HG03103 (cell line): ENCODE measurements at regions not wholly inside any gene's neighbourhood (a gene's known extent, or its start where the extent isn't known, plus 50 kb on each side); places are given as distances from the start of the nearest gene placed in this dataset.

Experiments
- ATAC-seq: cut with Tn5 transposase; IDR thresholded peaks from one replicate; pipeline ENCODE4 v1.9.1; 2021; ENCODE audit warnings: low read depth; ENCODE audit not compliant: unreplicated experiment

DNA sequence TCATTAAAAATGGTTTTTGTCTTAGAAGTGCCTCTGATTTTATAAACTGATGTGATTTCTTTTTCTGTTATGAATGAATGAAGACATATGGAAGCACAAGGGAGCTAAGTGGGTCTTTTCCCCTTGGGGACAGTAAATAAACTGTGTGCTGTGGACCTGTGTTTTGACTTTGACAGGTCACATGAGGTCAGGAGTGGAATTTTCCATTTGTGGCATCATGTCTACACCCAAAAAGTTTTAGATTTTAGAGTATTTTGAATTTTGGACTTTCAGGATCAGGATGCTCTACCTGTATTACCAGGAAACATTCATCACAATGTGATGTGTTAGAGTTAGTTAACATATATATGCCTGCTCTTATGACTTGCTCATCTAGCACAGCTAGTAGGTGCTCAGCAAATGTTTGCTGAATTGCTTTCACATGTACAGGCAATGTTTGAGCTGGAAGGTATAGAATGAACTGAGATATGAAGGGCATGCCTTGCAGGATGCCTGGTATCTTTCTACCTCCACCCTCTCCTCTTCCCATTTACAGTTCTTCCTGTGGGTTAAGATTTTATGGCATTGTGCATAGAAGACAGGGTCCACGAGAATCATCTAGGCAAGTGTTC lies 73.2 kb upstream of the NR3C1 start:
- ATAC-seq: no peak

DNA sequence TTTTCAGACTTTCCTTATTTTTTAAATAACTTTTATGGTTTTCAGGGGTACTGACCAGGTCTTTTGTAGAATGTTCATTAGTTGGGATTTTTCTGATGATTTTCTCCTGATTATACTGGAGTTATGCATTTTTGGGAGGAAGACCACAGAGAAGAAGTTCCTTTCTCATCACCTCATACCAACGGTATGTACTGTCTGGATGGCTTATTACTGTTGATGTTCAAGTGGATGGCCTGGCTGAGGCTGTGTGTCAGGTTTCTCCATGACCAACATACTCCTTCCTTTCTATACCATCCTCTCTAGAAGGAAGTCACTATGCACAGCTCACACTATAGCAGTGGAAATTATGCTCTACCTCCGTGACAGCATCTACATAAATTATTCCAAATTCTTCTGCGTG lies 71.1 kb upstream of the NR3C1 start:
- ATAC-seq: no peak

DNA sequence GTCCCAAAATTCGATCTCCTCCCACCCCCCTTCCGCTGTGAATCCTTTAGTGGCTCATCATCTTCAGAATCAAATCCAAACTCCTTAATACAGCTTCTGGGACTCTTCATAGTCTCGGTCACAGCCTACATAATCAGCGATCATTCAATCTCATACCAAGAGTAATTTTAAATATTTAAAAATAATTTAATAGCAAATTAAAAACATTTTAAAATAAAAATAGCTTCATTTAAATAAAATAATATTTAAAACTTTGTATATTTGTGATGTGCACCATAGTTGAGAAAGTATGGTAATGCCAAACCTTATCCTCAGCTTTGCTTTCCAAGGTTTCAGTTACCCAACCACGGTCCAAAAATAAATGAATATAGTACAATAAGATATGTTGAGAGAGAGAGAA lies 70.0 kb upstream of the NR3C1 start:
- ATAC-seq: no peak

DNA sequence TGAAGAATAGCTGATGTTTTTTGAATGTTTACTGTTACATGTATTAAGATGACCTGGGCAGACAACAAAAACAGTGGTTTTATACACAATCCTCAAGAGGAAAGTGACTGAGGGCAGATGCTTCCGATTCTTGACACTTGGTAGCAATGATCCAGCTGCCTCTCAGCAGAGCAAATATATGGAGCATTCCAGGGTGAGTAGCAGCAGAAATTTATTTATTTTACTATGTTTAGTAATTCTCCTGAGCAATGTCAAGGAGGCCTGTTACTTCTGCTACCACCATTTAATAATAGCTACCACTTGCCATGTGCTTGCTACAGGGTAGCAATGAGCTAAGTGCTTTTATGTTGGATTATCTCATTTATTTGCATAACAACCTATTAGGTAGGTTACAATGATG lies 69.1 kb upstream of the NR3C1 start:
- ATAC-seq: no peak

DNA sequence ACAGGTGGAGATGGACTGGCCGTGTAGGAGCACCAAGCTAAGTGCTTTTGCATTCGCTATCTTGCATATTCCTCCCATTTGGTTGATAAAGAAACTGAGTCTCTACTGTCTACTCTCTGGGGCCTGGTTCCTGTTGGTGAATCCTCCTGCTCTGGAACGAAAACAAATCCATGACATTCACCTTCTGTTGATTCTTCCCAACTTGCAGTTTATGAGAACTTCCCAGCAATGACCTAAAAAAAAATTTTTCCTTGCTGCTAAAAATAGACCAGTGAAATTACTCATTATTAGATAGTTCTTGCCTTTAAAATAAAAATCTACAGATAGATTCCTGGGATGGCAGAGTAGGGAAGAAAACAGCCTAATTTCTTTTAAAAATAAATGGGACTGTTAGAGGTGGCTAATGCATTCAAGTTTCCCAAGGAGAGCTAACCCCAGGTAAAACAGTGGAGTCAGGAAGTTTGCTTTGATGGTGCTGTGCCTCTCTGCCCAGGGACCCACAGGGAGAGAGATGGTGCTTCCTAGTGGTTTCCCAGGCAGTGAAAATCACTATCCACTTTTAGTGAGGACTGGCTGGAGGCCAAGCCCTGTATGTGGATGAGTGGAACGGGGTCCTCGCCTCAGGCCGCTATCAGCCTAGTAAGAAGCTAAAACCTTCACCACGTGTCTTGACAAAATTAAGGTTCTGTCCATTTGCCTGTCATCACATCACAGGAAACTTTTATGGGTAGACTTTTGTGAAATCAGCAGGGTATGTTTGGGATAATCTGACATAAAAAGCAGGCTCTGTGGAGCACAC lies 68.4 kb upstream of the NR3C1 start:
- no peak for ATAC-seq

DNA sequence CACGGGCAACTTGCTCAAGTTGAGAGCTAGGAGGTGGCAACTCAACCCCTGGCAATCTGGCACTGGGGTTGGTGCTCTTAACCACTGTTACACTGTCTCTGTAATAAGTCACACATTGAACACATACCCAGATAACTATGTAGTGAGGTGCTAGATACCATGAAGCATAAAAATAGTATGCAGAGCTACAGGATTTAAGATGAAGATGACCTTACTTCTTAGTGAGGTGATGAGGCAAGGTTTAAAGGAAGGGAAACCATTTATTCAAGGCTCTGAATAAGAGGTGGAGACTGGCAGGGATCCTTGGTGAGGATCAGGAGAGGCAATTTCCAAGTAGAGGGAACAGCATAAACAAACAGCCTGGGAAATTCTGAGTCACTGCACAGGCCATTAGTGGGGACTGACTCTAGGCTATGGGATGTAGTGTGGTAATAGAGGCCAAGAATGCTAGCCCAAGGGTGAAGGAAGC lies 67.6 kb upstream of the NR3C1 start:
- ATAC-seq: no peak

DNA sequence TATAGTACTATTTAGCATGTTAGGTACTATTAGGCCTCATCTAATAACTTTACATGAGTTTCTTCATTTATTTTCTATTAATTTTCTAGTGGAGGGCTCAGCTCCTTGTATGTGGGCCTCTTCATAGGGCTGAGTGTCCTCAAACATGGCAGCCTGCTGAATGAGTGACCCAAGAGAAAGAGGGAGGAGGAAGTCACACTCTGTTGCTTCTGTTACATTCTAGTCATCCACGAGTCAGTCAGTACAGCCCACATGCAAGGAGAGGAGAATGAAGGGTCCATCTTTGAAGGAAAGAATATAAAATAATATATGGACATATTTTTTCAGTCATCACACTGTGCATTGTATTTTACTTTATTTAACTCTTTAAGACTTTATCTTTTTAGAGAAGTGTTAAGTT lies 66.6 kb upstream of the NR3C1 start:
- ATAC-seq: no peak

DNA sequence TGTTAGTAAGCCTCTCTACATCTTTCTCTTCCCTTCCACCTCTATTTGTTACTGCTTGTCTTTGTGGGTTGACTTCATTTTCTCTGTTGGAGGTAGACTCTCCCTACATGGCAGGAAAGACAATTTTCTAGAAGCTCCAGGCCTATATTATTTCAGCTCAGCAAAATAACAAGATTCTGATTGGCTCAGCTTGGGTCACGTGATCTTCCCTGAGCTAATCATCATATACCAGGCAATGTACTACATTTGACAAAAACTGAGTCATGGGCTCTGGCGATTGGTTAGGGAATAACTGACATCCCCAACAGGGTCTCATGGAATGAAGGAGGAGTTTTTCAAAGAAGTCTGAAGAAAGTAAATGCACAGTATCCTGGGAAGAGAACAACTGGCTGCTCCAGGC lies 65.6 kb upstream of the NR3C1 start:
- no peak for ATAC-seq

DNA sequence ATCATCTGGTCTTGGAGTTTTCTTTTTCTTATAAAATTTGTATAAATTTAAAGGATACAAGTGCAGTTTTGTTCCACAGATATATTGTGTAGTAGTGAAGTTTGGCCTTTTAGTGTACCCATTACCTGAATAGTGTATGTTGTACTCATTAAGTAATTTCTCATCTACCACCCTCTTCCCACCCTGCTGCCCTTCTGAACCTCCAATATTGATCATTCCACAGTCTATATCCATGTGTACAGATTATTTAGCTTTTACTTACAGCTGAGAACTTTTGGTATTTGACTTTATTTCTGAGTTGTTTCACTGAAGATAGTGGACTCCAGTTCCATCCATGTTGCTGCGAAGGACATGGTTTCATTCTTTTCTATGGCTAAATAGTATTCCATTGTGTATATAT lies 63.1 kb upstream of the NR3C1 start:
- ATAC-seq: no peak

DNA sequence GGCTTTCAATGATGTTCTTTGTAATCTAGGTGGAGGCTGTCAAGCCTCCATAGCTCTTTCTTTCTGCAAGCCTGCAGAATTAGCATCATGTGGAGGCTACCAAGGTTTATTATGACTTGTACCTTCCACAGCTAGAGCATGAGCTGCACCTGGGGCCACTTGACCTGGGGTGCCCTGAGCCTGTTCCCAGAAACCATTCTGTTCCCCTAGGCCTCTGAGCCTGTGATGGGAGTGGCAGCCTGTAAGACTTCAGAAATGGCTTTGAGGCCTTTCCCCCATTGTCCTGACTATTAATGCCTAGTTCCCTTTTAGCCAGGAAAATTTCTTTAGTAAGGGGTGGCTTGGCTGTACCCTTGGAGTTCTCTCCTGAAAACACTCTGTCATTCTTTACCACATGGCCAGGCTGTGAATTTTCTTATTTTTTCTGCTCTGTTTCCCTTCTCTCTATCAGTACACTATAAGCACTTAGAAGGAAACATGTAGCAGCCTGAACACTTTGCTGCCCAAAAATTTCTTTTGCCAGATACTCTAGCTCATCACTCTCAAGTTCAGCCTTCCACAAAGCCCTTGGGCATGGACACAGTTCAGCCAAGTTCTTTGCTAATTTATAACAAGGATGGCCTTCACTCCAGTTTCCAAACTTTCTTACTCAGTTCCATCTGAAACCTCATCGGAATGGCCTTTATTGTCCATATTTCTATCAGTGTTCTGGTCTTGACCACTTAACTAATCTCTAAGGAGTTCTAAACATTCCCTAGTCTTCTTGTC lies 61.4 kb upstream of the NR3C1 start:
- ATAC-seq: no peak

DNA sequence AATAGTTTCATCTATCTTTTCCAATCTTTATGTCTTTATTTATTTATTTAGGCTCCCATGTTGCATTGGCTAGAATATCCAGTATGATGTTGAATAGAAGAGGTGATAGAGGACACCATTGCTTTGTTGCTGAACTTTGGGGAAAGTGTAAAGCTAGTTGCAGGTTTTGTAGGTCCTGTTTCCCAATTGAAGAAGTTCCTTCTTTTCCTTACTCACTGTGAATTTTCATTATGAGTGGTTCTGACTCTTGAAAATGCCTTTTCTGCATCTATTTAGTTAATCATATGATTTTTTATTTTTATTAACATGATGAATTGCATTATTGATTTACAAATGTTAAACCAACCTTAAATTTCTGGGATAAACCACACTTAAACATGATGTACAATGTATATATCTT lies 58.9 kb upstream of the NR3C1 start:
- no peak for ATAC-seq

DNA sequence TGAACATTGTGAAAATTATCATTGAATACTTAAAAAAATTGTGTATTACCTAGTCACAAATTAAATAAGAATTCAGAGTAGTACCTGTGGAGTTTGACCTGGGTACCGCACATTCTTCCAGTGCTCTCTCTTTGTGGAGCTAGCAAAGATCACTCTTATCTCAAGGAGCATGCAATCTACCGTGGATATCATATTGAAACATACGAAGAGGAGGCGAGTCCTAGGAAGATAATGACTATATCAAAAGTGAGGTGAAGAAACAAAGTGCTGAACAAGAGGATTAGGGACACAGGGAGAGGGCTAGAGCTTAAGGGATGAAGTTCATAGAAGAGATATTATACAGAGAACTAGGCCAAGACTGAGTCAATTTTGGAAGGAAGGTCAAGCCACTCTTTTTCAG lies 55.9 kb upstream of the NR3C1 start:
- no peak for ATAC-seq

DNA sequence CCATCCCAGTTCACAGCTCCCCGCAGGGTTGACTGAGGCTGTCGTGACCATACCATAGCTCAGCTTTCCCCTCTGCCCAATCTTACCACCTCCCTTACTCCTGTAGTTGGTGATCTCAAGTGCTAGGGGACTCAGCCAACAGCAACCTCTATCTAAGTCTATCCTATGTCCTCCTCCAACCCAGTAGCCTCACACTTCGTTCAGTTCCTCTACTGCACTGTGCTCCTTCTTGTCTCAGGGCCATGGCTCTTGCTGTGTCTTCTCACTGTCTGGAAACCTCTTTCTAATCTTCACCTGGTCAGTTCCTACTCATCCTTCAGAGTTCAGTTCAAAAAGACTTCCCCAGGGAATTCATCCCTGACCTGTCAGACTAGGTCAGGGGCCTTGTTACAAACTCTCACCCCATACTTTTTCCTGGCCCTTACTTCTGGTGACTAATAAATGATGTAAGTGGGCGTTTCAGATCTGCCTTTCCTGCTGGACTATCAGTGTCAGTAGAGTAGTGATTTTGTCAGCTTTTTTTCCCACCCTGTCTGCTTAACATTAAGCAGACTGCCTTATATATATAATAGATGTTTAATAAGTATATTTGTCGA lies 53.6 kb upstream of the NR3C1 start:
- no peak for ATAC-seq

DNA sequence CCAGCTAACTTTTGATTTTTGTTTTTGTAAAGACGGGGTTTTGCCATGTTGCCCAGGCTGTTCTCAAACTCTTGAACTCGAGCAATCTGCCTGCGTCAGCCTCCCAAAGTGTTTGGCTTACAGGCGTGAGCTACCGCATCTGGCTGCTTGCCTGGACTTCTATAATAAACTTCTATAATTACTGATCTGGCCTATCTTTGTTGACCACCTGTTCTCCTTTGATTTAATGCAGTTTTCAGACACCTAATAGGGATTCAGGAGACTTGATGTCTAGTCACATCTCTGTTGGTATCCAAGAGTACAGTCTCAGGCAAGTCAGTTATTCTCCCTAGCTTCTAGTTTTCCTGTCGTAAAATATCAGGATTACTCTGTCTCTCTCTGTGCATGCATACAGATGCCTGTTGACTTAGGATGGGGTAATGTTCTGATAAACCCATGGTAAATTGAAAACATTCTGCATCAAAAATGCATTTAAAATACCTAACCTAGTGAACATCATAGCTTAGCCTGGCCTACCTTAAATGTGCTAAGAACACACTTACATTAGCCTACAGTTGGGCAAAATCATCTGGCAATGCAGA lies 51.5 kb upstream of the NR3C1 start:
- no peak for ATAC-seq

DNA sequence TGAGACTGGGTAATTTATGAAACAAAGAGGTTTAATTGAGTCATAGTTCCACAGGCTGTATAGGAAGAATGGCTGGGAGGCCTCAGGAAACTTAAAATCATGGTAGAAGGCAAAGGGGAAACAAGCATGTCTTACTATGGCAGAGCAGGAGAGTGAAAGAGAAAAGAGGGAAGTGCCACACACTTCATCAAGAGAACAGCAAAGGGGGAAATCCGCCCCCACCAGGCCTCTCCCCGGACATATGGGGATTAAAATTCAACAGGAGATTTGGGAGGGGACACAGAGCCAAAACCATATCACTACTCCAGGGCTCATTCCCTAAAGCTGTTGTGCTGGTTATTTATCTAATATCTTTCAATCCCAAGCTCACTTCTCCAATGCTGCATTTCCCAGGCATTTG lies 50.2 kb upstream of the NR3C1 start:
- ATAC-seq: no peak
